Amniotic stem cell (primary cell): ENCODE measurements at regions not wholly inside any gene's neighbourhood (a gene's known extent, or its start where the extent isn't known, plus 50 kb on each side); places are given as distances from the start of the nearest gene placed in this dataset.

ENCODE experiments used
- DNase-seq: peaks from one replicate; lab custom pipeline; 2025; lab: John Stamatoyannopoulos, UW

DNA sequence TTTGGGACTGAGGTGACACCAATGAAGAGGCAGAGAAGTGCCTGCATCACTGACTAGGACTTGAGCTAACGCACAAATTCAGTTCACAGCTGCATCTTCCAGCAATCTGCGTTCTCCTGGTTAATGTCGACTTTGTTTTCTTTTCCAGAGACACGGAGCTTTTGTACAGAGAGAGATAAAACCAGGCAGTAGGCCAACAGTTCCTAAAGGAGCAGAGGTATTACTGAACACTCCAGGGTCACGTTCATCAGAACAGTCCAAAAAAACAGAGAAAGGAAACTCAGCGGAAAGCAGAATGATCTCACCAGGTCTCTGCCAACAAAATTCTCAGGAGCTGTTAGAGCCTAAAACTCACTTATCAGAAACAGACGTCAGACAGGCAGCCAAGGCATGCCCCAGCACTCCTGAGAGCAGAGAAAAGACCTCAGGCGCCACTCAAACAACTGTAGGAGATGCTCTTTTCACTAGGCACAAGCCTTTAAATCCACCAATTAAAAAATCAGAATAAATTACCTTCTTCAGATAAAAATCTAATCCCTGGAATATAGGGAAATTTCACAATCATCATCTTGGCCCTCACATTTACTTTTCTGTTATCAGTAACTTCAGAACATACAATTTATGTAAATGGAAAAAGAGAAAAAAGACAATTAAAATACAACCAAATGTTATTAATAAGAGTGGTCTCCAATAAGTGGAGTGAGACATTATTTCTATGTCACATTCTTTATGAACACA is 95.9 kb upstream of the SPTBN1 start:
- peak; percentile 39 for DNase-seq

- DNase-seq: no peak
Measured at GRCh38 chr2:54364409-54364808, 91.7 kb upstream of the SPTBN1 start.

DNA sequence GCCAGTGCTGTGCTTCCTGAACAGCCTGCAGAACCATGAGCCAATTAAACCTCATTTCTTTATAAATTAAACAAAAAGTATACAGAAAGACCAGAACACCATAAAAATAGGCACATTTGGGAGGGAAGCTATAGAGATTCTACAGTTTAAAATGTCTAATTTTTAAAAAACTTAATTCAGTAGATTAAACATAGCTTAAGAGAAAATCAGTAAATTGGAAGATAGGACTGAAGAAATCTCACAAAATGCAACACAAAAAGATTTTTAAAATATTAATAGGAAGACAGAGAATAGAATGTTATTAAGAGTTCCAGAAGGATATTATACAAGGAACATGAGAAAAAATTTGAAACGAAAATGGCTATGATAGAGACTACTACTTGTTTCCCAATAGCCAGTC is 90.5 kb upstream of the SPTBN1 start:
- DNase-seq: no peak

- DNase-seq: no peak
Measured at GRCh38 chr2:54366487-54367280, 89.4 kb upstream of the SPTBN1 start.

DNA sequence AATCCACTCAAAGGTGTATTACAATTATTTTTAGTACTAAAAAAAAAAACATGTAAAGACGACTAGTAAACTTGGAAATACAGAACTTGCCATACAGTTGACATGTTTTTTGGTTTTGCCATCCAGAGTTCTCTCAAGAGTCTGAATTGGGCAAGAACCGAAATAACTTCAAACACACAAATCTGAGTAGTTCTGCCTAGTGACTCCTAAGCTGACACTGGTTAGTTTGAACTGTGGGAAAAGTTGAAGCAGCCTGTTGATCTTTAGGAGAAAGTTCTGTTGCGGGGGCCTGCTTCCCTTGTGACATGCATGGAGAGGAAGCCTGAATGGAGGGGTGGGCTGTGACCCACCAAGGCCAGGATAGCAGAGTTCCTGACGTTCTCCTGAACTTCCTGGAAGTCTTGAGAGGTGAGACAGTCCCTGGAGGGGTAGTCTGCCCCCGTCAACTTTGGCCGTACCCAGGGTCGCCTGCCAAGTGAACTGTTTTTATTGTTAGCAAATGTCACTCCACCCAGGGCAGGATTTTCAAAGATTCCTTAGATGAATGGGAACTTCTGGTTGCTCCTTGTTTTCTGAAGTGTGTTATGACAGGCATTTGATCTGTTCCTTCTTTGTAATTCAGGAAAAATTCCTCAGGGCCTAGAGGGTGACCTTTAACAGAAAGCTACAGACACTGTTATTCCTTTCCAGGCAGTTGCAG is 85.6 kb upstream of the SPTBN1 start:
- DNase-seq: no peak

GRCh38 chr2:54371460-54372065 is 84.6 kb upstream of the SPTBN1 start:
- DNase-seq: no peak

DNA sequence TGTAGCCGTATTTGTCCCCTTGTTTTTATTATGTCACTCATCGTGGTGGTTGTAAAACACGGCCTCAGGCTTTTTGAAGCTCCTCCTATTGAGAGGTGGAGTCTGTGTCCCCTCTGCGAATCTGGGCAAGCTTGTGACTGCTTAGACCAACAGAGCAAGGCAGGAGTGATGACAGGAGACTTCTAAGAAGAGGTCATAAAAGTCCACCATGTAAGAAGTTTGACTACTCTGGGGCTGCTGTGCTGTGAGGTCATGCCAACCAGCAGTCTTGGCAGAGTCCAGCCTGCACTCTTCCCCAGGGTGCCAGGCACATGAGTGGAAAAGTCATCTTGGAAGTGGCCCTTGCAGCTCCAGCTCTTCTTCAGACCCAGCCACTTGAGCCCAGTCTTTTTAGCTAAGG is 83.8 kb upstream of the SPTBN1 start:
- no peak for DNase-seq

DNA sequence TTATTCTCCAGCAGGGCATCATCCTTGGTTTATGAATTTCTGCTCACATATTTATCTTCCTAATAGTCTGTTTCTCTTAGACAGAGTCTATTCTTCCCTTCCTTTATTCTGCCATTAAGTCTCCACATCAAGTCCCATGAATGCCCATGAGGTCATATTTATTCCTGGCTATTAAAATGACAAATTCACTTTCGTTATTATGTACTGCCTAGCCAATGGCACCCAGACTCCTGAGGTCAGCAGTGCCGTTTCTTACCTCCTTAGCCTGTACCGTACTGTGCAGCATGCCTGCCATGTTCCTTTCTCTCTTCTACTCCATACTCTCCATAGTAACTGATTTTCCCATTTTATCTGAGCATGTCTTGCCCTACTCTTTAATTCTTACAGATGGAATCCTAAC is 82.3 kb upstream of the SPTBN1 start:
- DNase-seq: no peak

DNA sequence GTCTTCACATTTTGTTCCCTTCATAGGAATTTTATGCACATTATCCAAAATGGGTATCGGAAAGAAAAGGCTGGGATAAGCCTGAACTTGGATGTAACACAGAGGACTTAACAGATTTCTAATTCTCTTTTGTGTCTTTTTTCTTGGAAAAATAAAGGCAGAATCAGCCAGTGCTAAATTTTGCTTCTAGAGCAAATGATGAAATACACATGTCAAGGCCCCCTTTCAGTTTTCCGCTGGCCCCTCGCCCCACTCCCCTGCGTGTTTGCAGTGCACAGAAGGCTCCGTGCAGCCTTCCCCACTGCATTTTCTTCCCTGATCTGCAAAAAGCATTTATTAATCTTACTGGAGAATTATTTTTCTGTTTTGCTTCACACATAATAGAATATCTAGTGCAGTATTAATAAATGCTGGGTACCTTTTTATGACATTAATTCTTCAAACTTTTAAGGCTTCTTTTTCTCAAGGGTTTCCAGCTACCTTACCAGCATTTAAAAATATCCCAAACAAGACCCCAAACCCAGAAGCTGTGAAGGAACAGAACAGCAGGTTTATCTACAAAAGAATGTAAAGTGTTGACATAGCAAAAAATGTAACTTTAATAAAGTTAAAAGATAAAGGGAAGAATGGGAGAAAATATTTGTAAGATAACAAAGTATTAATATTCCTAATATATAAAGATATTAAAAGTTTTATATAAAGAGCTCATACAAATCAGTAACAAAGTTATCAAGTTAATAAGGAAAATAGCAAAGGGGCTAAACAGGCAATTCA is 81.3 kb upstream of the SPTBN1 start:
- no peak for DNase-seq

DNA sequence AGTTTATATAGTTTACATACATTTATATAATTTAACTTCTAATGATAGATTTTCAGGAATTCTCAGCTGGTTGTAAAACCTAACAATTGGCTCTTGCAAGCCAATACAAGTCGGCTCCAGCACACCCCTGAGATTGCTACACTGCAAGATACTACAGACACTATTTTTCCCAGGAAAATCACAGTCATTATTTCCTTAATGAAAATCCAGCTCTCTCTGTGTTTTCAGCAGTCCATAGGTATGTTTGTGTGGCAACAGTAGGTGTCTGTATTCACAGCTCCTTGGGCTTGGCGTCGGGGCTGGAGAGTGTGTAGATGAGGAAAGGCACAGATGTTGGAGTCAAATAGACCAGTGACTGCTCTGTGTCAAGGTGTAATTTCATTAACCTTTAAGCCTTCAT is 78.7 kb upstream of the SPTBN1 start:
- DNase-seq: no peak

DNA sequence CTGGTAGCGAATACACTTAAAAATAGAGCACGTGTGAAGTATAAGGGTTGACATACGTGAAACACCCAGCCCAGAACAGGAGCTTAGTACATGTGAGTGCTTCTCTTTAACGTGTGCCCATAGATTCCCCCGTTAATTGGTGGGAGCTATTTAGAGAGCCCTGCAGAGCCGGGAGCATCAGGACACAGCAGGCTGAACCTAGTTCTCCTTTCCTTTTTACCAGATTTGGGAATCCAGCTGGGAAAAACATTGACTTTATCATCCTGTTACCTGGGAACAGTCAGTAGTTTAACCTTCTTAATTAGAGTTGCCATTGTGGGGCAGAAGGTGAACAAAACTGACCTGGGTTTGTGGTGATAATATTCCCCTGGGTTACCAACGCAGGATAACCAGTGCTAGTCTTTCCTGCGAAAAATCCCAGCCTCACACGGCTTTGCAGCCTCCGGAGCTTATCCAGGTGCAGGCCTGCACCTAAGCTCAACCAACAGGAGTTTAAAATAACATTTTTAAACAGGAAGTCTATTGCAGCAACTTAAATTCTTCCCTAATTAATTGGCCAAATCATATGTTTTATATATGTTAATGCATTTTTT is 78.1 kb upstream of the SPTBN1 start:
- DNase-seq: no peak

DNA sequence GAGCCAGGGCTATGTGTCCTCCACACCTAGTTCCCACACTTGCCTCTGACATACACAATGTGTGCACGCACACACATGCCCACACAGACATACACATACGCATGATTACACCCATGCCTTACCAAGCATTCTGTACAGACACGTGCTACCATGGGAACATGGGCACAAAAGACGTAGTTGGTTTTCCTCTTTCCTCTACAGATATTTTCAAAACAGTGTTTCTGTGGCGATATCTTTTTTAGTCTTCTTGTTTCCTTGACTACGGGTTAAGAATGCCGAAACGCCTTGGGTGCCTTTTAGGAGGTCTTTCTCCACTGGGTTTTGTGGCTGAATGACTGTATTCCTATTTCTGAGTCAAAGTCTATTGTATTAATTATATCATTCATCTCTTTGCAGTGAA is 75.5 kb upstream of the SPTBN1 start:
- DNase-seq: no peak

GRCh38 chr2:54381293-54381692 is 74.8 kb upstream of the SPTBN1 start:
- DNase-seq: no peak

DNA sequence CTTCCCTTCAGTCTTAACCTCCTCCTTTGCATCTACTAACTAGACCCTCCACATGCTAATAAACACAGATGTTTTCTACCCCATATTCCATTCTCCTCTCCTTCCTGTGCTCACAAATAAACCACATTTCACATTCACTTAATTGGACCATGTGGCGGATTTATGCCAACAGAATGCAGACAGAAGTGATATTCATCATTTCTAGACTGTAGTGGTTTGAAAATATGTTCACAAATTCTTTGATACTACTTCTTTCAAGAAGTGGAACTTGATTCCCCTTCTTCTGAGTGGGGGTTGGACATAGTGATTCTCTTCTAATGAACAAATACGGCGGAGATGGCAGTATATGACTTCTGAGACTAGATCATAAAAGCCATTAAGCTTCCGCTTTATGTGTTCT is 73.5 kb upstream of the SPTBN1 start:
- DNase-seq: no peak

GRCh38 chr2:54384301-54385203 is 71.6 kb upstream of the SPTBN1 start:
- no peak for DNase-seq

- no peak for DNase-seq
Measured at GRCh38 chr2:54385271-54385670, 70.9 kb upstream of the SPTBN1 start.

- no peak for DNase-seq
Measured at GRCh38 chr2:54386585-54386984, 69.5 kb upstream of the SPTBN1 start.

DNA sequence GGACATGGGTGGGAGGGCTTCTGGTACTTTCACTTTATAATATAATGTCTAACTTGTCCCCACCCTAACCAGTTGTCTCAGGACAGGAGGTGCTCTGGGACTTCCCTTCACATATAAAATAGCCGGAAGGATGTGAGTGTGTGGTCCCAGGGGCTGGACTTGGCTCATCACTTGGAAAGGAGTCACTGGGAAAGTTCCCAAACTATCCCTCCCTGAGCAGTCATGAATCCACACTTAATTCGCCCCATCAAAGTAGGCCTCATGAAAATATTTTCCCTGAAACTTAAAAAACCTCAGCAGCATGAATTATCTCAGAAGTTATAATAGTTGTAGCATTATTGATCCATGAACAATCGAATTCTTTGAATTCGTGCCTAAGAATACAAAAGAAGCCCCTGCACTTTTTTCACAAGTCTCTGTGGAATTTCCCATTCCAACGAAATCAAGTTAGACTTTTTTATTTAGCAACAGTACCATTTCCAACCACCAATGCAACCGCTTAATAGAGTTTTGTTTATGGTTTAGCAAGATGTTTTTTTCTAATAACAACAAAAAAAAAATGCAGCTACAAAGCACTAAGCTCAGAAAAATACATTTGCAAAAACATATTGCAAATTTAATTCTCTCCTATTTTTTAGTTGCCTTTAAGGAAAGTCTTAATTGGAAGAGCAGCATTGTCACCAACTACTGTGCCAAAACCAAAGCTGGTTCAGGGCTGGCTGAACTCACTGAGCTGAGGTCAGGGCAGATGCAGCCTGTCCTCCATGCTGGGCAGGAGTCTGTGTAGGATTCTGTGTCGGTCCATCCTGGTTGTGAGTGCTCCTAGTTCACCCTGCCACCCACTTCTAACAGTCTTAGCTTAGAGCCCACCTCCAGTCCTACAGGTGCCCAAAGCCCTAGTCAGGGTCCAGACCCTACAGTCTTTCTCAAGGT is 68.8 kb upstream of the SPTBN1 start:
- DNase-seq: no peak

GRCh38 chr2:54388076-54388475 is 68.1 kb upstream of the SPTBN1 start:
- no peak for DNase-seq
